ENCODE measurements at regions not wholly inside any gene's neighbourhood (a gene's known extent, or its start where the extent isn't known, plus 50 kb on each side); places are given as distances from the start of the nearest gene placed in this dataset.

- TF ChIP-seq, protein P1, sequence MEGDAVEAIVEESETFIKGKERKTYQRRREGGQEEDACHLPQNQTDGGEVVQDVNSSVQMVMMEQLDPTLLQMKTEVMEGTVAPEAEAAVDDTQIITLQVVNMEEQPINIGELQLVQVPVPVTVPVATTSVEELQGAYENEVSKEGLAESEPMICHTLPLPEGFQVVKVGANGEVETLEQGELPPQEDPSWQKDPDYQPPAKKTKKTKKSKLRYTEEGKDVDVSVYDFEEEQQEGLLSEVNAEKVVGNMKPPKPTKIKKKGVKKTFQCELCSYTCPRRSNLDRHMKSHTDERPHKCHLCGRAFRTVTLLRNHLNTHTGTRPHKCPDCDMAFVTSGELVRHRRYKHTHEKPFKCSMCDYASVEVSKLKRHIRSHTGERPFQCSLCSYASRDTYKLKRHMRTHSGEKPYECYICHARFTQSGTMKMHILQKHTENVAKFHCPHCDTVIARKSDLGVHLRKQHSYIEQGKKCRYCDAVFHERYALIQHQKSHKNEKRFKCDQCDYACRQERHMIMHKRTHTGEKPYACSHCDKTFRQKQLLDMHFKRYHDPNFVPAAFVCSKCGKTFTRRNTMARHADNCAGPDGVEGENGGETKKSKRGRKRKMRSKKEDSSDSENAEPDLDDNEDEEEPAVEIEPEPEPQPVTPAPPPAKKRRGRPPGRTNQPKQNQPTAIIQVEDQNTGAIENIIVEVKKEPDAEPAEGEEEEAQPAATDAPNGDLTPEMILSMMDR (IDR thresholded peaks at IDR 0.05): peak; percentile 44
- TF ChIP-seq POLR2AphosphoS2 (conservative IDR thresholded peaks at IDR 0.05; ENCODE audit: low read length): no peak
These were observed 193.8 kb upstream of the ADO start for GRCh38 chr10:62610649-62611229.
